GM10266 (cell line): ENCODE measurements at regions not wholly inside any gene's neighbourhood (a gene's known extent, or its start where the extent isn't known, plus 50 kb on each side); places are given as distances from the start of the nearest gene placed in this dataset.

ENCODE experiments used
- DNase-seq: peaks from one replicate; pipeline ENCODE4 v3.0.0; 2012; ENCODE audit errors: extremely low spot score
- TF ChIP-seq, protein P1 (sequence below): IDR thresholded peaks from 2 replicates; pipeline ENCODE4 v1.5.1; 2012; ENCODE audit warnings: mild to moderate bottlenecking, low read depth; ENCODE audit not compliant: control insufficient read depth, insufficient read depth; ENCODE audit errors: missing control alignments

GRCh38 chr11:44453871-44454270, 111.6 kb upstream of the CD82 start:
- TF ChIP-seq, protein P1, sequence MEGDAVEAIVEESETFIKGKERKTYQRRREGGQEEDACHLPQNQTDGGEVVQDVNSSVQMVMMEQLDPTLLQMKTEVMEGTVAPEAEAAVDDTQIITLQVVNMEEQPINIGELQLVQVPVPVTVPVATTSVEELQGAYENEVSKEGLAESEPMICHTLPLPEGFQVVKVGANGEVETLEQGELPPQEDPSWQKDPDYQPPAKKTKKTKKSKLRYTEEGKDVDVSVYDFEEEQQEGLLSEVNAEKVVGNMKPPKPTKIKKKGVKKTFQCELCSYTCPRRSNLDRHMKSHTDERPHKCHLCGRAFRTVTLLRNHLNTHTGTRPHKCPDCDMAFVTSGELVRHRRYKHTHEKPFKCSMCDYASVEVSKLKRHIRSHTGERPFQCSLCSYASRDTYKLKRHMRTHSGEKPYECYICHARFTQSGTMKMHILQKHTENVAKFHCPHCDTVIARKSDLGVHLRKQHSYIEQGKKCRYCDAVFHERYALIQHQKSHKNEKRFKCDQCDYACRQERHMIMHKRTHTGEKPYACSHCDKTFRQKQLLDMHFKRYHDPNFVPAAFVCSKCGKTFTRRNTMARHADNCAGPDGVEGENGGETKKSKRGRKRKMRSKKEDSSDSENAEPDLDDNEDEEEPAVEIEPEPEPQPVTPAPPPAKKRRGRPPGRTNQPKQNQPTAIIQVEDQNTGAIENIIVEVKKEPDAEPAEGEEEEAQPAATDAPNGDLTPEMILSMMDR, result no peak
- no peak for DNase-seq

GRCh38 chr11:44454666-44455065, 110.8 kb upstream of the CD82 start:
- DNase-seq, result no peak
- TF ChIP-seq, protein P1, result no peak

DNA sequence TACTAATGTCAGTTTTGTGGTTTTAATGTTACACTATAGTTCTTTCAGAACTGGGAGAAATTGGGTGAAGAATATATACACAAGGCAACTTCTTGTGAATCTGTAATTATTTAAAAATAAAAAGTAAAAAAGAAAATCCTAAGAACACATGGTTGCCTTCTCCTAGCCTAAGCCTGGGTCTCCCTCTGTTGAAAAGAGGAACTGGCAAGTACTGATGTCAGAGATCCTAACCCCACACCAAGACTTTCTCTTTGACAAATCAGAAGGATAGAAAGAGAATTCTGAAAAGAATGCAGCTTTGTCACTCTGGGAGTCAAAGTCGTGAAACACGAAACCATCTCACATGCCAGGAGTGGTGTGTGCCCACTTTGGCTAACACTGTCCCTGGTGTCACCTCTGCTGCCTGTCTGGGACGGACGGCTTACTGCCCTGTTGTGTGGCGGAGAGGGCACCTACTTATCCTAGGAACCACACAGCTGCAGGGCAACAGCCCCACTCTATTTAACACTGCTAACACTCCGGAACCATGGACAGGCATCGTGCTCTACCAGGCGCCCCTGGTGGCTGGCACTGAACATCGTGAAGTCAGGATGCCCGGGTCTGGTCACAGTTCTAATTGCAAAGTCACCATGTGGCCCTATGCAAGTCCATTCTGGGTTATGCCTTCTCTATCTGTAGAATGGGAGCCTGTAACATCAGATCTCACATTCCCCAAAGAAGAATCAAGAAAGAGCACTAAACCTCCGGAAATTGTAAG, 108.7 kb upstream of the CD82 start:
- DNase-seq, result no peak
- TF ChIP-seq, protein P1, result no peak

- no peak for DNase-seq
- TF ChIP-seq, protein P1, result no peak
Observed at GRCh38 chr11:44457862-44458261, 107.6 kb upstream of the CD82 start.

- TF ChIP-seq, protein P1, result no peak
Observed at GRCh38 chr11:44463751-44464150, 101.7 kb upstream of the CD82 start.

DNA sequence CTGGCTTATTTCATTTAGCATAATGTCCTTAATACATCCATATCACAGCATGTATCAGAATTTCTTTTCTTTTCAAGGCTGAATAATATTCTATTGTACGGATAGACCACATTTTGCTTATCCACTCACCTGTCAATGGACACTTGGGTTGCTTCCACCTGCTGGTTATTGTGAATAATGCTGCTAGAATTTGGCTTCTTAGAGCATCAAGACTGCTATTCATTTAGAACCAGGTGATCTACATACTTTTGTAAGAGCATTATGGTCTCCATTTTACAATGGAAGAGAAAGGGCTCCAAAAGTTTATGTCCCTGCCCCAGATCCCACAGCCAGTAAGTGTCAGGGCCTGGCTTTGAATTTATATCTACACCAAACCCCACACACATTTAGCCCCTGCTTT, 100.7 kb upstream of the CD82 start:
- DNase-seq, result no peak
- TF ChIP-seq, protein P1, result no peak

More at GRCh38 chr11:44463751-44464150, 101.7 kb upstream of the CD82 start:
- no peak for DNase-seq

DNA sequence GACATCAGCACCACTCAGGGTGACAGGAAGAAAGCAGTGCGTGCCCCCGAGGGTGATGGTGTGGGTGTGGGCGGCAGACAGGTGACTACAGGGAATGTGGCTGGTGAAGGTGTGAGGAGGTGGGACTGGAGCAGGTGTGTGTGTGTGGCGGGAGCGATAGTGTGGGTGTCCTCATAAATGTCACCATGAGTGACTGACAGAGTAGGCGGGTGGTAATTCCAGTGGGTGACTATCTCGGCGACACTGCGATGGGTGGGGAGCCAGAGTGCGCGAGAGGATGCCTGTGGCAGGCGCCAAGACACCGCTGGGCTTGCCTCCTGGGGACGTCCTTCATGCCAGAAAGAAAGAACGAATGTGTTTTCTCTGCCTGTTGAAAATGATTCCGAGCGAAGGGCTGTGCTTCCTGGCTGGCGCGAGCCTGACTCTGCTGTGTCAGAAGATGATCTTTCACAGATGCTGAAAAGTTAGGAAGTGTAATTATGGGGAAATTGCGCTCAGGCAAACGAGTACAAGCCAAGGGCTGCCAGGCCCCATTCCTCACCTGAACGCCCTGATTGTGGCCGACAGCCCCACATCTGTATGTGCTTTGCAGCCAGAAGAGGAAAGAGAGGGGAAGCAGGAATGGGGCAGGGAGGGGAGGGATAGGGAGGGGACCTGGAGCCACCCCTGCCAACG, 98.8 kb upstream of the CD82 start:
- TF ChIP-seq, protein P1, result no peak
- no peak for DNase-seq
